Duodenal mucosa (tissue), 2 donors: ENCODE measurements at regions not wholly inside any gene's neighbourhood (a gene's known extent, or its start where the extent isn't known, plus 50 kb on each side); places are given as distances from the start of the nearest gene placed in this dataset.

Experiments used
- H3K27ac ChIP-seq: one replicate; pipeline ENCODE4 v1.7.0; 2013; ENCODE audit warnings: low read depth, low read length
- H3K27me3 ChIP-seq, 2 donors: one replicate each; pipeline ENCODE4 v1.7.0; 2013; ENCODE audit warnings: low read length in 2 of 2, control low read depth in 1 of 2; ENCODE audit not compliant: insufficient read depth in 2 of 2, control insufficient read depth in 1 of 2
- H3K36me3 ChIP-seq, 2 donors: one replicate each; pipeline ENCODE4 v1.7.0; 2013; ENCODE audit warnings: low read length in 2 of 2, control low read depth in 1 of 2; ENCODE audit not compliant: insufficient read depth in 2 of 2, control insufficient read depth in 1 of 2
- H3K4me1 ChIP-seq, 2 donors: one replicate each; pipeline ENCODE4 v1.7.0; 2013; ENCODE audit warnings: low read length in 2 of 2, control low read depth in 1 of 2; ENCODE audit not compliant: insufficient read depth in 2 of 2, control insufficient read depth in 1 of 2
- H3K4me3 ChIP-seq, 2 donors: one replicate each; pipeline ENCODE4 v1.7.0; 2013; ENCODE audit warnings: low read length in 2 of 2, low read depth in 1 of 2
- H3K9ac ChIP-seq, 2 donors: one replicate each; pipeline ENCODE4 v1.7.0; 2013; ENCODE audit warnings: low read length in 2 of 2, low read depth in 1 of 2
- H3K9me3 ChIP-seq, 2 donors: one replicate each; pipeline ENCODE4 v1.7.0; 2013; ENCODE audit warnings: low read length in 2 of 2, control low read depth in 1 of 2; ENCODE audit not compliant: control insufficient read depth in 1 of 2

DNA sequence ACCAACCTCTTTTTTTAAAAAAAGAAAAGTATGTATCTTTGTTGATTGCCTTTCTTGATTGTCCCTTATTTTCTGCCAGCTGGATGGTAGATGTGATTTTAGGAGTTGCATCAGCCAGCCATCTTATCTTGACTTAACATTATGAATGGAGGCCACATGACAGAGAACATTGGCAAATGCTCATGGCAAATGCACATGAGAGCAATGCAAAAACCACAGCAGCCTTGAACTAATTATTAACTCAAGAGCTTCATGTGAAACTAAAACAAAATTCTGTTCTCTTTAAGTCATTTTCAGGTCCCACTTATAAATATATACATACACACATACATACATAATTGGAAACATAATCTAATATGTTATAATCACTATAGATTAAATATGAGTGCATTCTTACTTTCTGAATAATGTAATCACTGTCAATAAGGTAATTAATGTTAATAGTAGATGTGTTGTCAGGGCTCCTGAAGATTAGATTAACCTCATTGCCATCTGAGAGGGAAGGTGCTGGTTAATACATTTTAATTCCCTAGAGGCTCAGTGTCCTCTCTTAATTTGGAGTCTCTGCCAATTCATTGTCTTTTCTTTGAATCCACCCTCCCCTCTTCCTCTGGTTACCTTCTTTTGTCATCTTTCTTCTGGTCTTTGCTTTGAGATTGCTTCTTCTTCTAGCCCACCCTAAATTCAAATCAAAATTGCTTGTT is 962.2 kb downstream of the ADGRL2 start:
- Histone ChIP-seq H3K9ac (no peak overlapping the region), H3K4me1 (no peaks in the 10 kb centered on the region), H3K27me3 (no peaks in the 10 kb centered on the region), H3K4me3 (no peak overlapping the region), H3K9me3 (no peaks in the 10 kb centered on the region), H3K27ac (no peak overlapping the region), H3K36me3 (no peaks in the 10 kb centered on the region)

DNA sequence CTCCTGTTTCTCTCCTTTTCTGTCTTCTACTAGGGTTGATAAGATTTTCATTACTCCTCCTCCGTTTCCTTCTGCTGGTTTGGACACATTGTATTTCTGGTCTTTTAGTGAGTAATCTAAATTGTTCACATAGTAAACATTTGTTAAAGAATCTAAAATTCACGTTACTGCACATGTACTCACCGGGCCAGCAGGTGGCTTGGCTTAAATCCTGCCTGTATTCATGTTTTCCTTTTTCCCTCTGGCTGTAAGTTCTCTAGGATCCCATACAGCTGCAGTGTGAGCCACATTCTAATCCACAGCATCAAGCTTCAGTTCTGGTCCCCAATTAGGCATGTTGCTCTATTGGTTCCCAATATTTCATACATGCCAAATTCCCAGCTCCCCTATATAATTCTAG is 958.3 kb downstream of the ADGRL2 start:
- H3K4me1 ChIP-seq, result no peaks in the 10 kb centered on the region
- no peaks in the 10 kb centered on the region for H3K27me3 ChIP-seq
- H3K4me3 ChIP-seq, result no peak overlapping the region
- H3K9ac ChIP-seq, result no peak overlapping the region
- no peaks in the 10 kb centered on the region for H3K9me3 ChIP-seq
- H3K36me3 ChIP-seq, result no peaks in the 10 kb centered on the region
- H3K27ac ChIP-seq, result no peak overlapping the region

DNA sequence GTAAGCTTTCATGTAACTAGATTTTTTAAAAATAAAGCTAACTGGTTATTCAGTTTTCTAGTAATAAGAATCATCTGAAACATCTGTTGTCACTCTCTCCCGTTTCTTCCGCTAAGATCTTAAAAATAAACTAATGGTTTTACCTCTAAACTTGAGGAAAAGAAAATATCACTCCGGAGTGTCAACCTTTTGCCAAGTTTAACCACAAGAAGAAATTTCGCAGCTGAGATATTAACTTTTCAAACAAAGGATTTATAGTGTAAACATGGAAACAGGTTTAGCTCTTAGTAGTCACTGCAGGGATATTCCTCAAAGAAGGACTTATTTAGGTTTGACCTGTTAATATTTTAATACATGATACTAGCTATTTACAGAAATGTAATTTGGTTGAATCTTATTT is 954.9 kb downstream of the ADGRL2 start:
- no peaks in the 10 kb centered on the region for H3K4me1 ChIP-seq
- H3K9ac ChIP-seq, result no peak overlapping the region
- H3K27me3 ChIP-seq, result no peaks in the 10 kb centered on the region
- no peaks in the 10 kb centered on the region for H3K36me3 ChIP-seq
- no peaks in the 10 kb centered on the region for H3K9me3 ChIP-seq
- no peak overlapping the region for H3K4me3 ChIP-seq
- no peak overlapping the region for H3K27ac ChIP-seq

DNA sequence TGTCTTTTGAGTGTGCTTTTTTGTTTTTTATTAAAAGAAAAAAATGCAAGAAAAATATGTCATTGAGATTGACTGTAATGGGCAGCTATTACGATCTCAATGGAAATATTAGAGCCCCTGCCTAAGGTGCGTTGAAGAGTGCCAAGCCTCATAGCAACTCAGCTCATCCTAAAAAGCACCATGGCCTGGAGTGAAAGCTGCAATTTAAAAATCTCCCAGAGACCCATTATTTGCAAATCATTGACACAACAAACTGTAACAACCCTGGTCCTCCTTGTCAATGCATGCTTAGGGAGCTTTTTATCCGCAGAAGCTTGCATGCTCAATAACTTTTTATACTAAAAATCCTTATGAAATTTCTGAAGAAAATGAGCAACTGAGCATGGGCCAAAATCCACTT is 954.5 kb downstream of the ADGRL2 start:
- H3K27ac ChIP-seq, result no peak overlapping the region
- no peak overlapping the region for H3K4me3 ChIP-seq
- no peak overlapping the region for H3K9ac ChIP-seq

DNA sequence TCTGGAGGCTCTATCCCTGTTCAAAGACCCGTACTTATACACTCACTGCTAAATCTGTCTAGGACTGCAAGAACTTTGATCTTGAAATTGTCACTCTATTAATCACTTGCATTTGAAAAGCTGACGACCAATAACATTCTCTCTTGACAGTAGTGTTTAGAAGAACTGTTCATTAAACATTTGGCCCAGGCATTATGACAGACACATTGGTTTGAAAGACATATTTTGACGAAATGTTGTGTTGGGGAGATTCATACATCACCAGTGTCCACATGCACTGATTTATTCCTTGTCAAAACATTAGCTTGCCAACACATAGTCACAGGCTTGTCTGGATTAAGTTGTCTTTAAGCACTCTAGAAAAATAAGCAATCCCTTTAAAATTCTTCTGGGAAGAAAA is 951.3 kb downstream of the ADGRL2 start:
- Histone ChIP-seq H3K9me3 (no peaks in the 10 kb centered on the region), H3K36me3 (no peaks in the 10 kb centered on the region), H3K27ac (no peak overlapping the region), H3K27me3 (no peaks in the 10 kb centered on the region), H3K4me3 (no peak overlapping the region), H3K9ac (no peak overlapping the region), H3K4me1 (no peaks in the 10 kb centered on the region)

More for the DNA sequence above, 954.5 kb downstream of the ADGRL2 start:
- H3K27me3 ChIP-seq, result no peaks in the 10 kb centered on the region
- H3K36me3 ChIP-seq, result no peaks in the 10 kb centered on the region
- H3K9me3 ChIP-seq, result no peaks in the 10 kb centered on the region
- no peaks in the 10 kb centered on the region for H3K4me1 ChIP-seq

DNA sequence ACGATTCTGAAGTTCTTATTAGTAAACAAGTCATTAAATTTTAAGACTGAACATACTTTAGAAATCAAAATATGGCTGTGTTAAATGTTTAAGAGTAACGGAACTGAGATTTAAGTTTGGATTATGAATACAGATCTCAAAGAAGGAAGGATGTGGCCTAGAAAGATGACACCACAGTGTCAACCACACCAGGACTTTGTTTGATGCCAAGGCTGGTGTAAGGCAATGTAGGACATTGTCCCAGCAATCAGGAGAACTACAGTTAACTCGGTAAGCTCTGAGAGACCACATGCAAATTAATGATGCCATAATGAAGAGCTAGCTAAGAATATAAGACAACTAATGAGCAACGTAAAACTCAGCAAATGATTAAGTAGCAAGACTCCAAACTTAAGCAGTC is 932.9 kb downstream of the ADGRL2 start:
- Histone ChIP-seq H3K27ac (no peak overlapping the region), H3K4me1 (no peaks in the 10 kb centered on the region), H3K9ac (no peak overlapping the region), H3K36me3 (no peaks in the 10 kb centered on the region), H3K4me3 (no peak overlapping the region), H3K27me3 (no peaks in the 10 kb centered on the region), H3K9me3 (peaks cover 0 to 14% of the 10 kb centered on the region in 2 donors)

DNA sequence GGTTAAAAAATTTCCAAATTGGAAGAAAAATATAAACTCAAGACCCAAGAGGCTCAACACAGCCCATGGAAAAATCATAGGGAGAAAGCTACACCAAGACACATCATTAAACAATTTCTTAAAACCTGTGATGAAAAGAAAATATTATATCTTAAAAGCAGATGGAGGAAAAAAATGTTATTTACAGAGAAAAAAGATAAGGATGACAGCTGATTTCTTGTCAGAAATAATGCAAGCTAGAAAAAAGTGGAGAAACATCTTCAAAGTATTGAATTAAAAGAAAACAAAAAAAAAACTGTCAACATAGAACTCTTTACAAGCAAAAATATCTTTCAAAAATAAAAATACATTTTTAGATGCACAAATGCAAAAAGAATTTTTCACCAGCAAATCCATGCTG is 930.5 kb downstream of the ADGRL2 start:
- Histone ChIP-seq H3K4me1 (no peaks in the 10 kb centered on the region), H3K36me3 (no peaks in the 10 kb centered on the region), H3K9ac (no peak overlapping the region), H3K4me3 (no peak overlapping the region), H3K9me3 (peaks cover 0 to 14% of the 10 kb centered on the region in 2 donors), H3K27me3 (no peaks in the 10 kb centered on the region), H3K27ac (no peak overlapping the region)

DNA sequence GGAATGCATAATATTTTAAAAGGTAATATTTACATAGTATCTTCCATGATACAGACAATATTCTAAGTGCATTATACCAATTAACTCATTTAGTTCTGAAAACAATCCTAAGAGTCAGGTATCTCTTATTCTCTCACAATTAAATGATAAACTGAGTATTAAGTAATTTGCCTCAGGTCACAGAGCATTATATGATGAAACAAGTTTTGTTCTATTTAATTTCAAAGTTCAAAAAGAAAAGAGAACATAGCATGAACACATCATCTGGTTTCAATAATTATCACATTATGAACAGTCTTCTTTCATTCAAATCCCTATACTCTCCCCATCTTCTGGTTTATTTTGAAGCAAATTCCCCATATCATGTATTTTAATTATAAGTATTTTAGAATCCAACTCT is 927.5 kb downstream of the ADGRL2 start:
- Histone ChIP-seq H3K27ac (no peak overlapping the region), H3K9me3 (peaks cover 0 to 7% of the 10 kb centered on the region in 2 donors), H3K36me3 (no peaks in the 10 kb centered on the region), H3K4me1 (no peaks in the 10 kb centered on the region), H3K27me3 (no peaks in the 10 kb centered on the region), H3K9ac (no peak overlapping the region), H3K4me3 (no peak overlapping the region)

DNA sequence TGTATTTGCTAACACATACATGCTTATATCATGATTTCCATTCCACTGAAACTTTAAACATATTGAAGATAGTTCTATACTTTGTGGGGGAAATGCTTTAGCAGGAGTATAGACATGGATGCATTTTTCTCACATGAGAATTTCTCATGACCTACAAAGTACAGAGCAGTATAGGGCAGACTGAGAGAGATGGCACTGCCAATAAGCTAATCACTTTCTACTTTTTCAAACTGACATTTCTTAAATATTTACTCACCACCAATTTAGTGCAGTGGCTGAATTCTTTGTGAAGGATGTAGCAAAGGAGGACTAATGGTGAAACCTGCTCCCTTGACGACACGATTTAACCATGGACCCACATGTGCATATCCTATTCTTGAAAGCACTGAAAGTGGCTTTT is 923.5 kb downstream of the ADGRL2 start:
- Histone ChIP-seq H3K9ac (no peak overlapping the region), H3K9me3 (no peaks in the 10 kb centered on the region), H3K36me3 (no peaks in the 10 kb centered on the region), H3K27ac (no peak overlapping the region), H3K4me1 (no peaks in the 10 kb centered on the region), H3K4me3 (no peak overlapping the region), H3K27me3 (no peaks in the 10 kb centered on the region)

DNA sequence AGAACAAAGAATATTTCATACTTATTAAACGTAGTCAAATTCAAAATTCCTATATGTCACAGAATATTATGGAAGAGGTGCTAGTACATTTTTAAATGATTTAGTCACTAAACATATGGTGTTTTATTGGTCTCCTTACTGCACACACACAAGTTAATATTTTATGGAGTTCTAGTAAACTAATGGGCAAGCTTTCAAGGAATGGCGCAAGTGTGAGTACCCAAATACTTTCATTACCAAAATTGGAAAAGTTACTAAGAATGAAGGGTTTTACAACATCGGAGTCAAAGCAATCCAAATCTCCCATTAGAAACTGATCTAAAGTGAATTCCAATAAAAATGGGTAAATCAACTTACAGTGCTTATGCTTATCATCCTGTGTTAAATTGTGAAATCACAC is 921.9 kb downstream of the ADGRL2 start:
- Histone ChIP-seq H3K27ac (no peak overlapping the region), H3K4me1 (no peaks in the 10 kb centered on the region), H3K9me3 (no peaks in the 10 kb centered on the region), H3K4me3 (no peak overlapping the region), H3K9ac (no peak overlapping the region), H3K36me3 (no peaks in the 10 kb centered on the region), H3K27me3 (no peaks in the 10 kb centered on the region)

DNA sequence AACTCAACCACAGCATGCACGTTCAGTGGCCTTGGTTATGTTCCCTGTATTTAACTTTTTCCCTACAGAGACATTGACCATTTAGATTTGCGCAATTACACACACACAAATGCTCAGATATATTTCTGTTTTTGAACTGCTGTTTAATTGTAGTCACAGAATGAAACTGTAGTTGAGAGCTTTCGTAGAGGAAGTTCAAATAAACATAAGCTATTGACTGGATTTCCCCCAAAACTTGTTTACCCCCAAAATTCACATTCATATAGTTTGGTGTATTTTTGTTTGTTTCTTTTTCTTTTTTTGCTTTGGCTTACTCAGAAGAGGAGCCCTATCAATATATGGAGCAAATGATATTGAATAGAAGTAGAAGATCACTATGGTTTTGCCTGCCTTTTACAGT is 921.0 kb downstream of the ADGRL2 start:
- H3K9ac ChIP-seq, result no peak overlapping the region
- H3K4me1 ChIP-seq, result no peaks in the 10 kb centered on the region
- no peak overlapping the region for H3K27ac ChIP-seq
- no peaks in the 10 kb centered on the region for H3K27me3 ChIP-seq
- H3K36me3 ChIP-seq, result no peaks in the 10 kb centered on the region
- H3K9me3 ChIP-seq, result no peaks in the 10 kb centered on the region
- H3K4me3 ChIP-seq, result no peak overlapping the region
